ENCODE measurements at regions not wholly inside any gene's neighbourhood (a gene's known extent, or its start where the extent isn't known, plus 50 kb on each side); places are given as distances from the start of the nearest gene placed in this dataset.
"Not testable (repeated sequence)": the region's sequence is repeated elsewhere in the genome, so short reads cannot be mapped to it uniquely, and the experiment has no call there.

GRCh38 chr5:54397420-54397819 is 58.1 kb upstream of the HSPB3 start:
- no peak overlapping the region for H3K4me3 ChIP-seq (ENCODE audit: low read depth in 1 of 3, low read length in 3 of 3)
- 83% methylated on average over 1 of the region's 1 CpG for WGBS
- no peaks in the 10 kb centered on the region for H3K36me3 ChIP-seq (ENCODE audit: control insufficient read depth in 4 of 4, insufficient read depth in 3 of 4, low read depth in 1 of 4, low read length in 3 of 4)
- TF ChIP-seq MAX (IDR thresholded peaks at IDR 0.05) (no peak), GABPA (IDR thresholded peaks at IDR 0.05 in 1 of 2, conservative IDR thresholded peaks at IDR 0.05 in 1 of 2) (no peak), REST (IDR thresholded peaks at IDR 0.05) (no peak), NR2F2 (IDR thresholded peaks at IDR 0.05) (no peak), RAD21 (IDR thresholded peaks at IDR 0.05) (no peak), YY1 (IDR thresholded peaks at IDR 0.05) (no peak), HNF4G (IDR thresholded peaks at IDR 0.05) (no peak), ATF3 (IDR thresholded peaks at IDR 0.05) (no peak), EGR1 (IDR thresholded peaks at IDR 0.05; ENCODE audit: low read depth in 2 of 2) (no peak), ZBTB33 (IDR thresholded peaks at IDR 0.05) (no peak), SP1 (IDR thresholded peaks at IDR 0.05) (no peak), TAF1 (conservative IDR thresholded peaks at IDR 0.05) (no peak), RXRA (IDR thresholded peaks at IDR 0.05) (no peak), HNF4A (conservative IDR thresholded peaks at IDR 0.05) (no peak), FOXA2 (IDR thresholded peaks at IDR 0.05) (no peak), JUND (IDR thresholded peaks at IDR 0.05) (no peak), FOXA1 (IDR thresholded peaks at IDR 0.05) (no peak), CTCF (IDR thresholded peaks at IDR 0.05; ENCODE audit: low read depth, low read length, missing input control) (no peak)
- no peaks in the 10 kb centered on the region for H3K9me3 ChIP-seq (ENCODE audit: control insufficient read depth in 4 of 4, low read length in 3 of 4)
- H3K27ac ChIP-seq (ENCODE audit: low read depth in 1 of 2, low read length in 2 of 2) = no peak overlapping the region
- no peak for DNase-seq (ENCODE audit: low spot score)
- H3K27me3 ChIP-seq (ENCODE audit: control insufficient read depth in 4 of 4, insufficient read depth in 4 of 4, low read length in 3 of 4) = no peaks in the 10 kb centered on the region
- H3K9ac ChIP-seq (ENCODE audit: low read depth in 1 of 2, low read length in 2 of 2) = no peak overlapping the region
- no peaks in the 10 kb centered on the region for H3K4me1 ChIP-seq (ENCODE audit: control insufficient read depth in 4 of 4, insufficient read depth in 4 of 4, low read length in 3 of 4)

GRCh38 chr5:54393007-54393406 is 62.5 kb upstream of the HSPB3 start:
- WGBS = 77% methylated on average over 1 of the region's 1 CpG
- H3K27ac ChIP-seq (ENCODE audit: low read depth in 1 of 2, low read length in 2 of 2); H3K9me3 ChIP-seq (ENCODE audit: control insufficient read depth in 4 of 4, low read length in 3 of 4): not testable (repeated sequence)

More at GRCh38 chr5:54393007-54393406, 62.5 kb upstream of the HSPB3 start:
- not testable (repeated sequence) for H3K4me1 ChIP-seq (ENCODE audit: control insufficient read depth in 4 of 4, insufficient read depth in 4 of 4, low read length in 3 of 4); H3K9ac ChIP-seq (ENCODE audit: low read depth in 1 of 2, low read length in 2 of 2); H3K4me3 ChIP-seq (ENCODE audit: low read depth in 1 of 3, low read length in 3 of 3); DNase-seq (ENCODE audit: low spot score); H3K36me3 ChIP-seq (ENCODE audit: control insufficient read depth in 4 of 4, insufficient read depth in 3 of 4, low read depth in 1 of 4, low read length in 3 of 4); H3K27me3 ChIP-seq (ENCODE audit: control insufficient read depth in 4 of 4, insufficient read depth in 4 of 4, low read length in 3 of 4)
